HG03354 (cell line): ENCODE measurements at regions not wholly inside any gene's neighbourhood (a gene's known extent, or its start where the extent isn't known, plus 50 kb on each side); places are given as distances from the start of the nearest gene placed in this dataset.

Experiments
- ATAC-seq: cut with Tn5 transposase; IDR thresholded peaks from one replicate; pipeline ENCODE4 v1.9.1; 2021; ENCODE audit warnings: mild to moderate bottlenecking; ENCODE audit not compliant: unreplicated experiment, poor library complexity, severe bottlenecking

DNA sequence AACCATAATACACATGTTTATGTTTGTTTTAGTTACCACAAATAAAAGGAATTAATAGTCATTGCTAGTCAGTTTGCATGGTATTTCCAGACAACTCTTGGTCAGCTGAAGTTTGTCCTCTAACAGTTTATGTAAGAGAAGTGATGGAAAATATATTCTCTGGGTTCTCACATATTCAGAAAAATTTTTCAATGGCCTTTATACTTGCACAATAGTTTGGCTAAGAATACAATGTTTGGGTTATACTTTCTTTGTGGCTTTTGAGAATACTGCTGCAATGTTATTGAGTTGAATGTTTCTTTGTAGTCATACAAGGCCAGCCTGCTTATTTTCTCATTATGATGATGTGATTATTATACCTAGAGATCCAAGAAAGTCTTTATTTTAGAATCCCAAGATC is 133.9 kb downstream of the RAP2B start:
- no peak for ATAC-seq

DNA sequence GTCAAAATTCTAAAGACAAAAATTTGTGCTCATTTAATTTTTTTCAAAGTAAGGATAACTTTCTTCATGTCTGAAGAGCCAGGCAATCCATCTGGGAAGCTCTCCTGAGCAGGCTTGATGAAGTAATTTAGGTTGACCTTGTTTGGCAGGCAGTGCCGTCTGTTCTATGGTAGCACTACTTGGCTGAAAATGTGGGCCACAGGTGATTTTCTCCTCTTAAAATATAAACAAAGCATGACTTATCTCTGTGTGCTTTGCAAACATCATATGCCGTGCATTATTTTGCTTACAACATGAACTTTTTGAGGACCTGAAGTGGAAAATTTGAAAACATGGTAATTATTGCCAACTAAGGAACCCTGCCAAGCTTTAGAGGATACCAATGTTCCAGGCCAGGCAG is 143.2 kb downstream of the RAP2B start:
- ATAC-seq: no peak

DNA sequence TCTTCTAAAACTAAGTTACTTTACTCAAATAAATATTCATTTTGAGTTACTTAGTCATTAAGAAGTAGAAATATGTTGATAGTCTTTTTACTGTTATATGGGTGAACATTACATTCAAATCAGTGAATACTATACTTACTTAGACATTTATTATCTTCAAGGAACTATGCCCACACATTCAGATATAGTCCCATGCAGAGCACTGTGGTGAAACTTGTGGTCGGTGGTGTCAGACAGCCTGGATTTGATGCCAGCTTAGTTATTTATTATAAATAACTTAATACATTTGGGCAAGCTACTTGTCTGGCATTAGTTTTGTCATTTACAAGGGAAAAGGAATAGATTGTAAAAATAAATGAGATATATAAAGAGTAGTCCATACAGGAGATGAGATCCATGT is 149.5 kb downstream of the RAP2B start:
- ATAC-seq: no peak

DNA sequence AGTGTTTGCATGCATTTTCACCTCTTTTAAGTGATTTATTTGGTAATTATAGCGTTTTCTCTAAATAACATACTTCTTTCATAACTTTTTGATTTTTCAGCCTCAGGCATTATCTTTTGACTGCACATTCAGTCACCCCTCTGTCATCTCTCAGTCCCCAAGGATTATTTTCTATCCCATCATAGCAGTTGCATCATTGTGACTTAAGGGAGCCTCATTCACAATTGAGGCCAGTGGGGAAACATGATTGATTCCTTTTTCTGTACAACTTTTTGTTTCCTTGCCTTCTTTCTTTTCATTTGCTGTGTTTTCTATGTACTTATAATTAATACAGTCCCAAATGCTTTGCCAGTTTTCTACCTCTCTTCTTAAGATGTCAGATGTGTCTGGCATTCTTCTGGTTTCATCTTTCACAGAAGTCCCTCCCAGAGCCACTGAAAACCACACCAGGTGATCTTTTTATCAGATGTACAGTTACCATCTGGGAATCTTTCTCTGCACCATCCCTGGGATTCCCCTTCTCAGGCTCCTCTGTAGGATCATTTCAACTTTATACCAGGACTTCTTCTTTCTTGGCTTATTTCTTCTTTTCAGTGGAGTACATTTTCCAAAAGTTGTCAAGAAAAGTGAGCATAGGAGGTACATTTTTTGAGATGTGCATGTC is 151.4 kb downstream of the RAP2B start:
- ATAC-seq: no peak

DNA sequence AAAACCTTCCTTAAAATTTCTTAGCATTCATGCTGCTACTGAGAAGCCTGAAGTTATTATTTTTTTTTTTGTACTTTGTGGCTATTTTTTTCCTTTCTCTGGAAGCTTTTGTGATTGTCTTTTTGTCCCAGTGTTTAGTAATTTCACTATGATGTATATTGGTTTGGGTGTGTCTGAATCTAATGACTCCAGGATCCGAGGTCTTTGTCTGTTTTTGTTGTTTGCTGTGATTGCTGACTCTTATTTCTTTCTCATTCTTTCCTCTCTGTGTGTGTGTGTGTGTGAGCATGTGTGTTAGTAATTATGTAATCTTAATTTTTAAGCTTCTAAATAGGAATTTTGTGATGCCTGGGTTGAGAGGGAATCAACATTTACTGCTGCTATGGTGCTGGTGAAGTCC is 152.0 kb downstream of the RAP2B start:
- no peak for ATAC-seq

DNA sequence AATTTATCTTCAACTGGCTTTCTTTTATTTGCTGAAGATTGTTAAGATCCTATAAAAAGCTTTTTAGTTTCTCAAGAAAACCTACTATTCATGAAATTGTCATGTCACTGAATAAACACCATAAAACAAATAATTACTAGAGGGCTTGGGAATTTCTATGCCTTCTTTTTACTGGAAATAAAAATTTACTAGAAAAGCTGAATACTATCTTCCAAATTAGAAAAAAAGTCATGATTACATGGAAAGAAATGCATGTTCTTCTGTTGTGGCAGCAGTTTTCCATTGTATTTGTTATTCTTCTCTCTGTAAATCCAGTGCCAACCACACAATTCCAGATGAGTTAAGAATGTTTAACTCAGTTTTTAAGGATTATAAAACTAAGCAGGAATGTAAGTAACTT is 153.8 kb downstream of the RAP2B start:
- ATAC-seq: no peak

DNA sequence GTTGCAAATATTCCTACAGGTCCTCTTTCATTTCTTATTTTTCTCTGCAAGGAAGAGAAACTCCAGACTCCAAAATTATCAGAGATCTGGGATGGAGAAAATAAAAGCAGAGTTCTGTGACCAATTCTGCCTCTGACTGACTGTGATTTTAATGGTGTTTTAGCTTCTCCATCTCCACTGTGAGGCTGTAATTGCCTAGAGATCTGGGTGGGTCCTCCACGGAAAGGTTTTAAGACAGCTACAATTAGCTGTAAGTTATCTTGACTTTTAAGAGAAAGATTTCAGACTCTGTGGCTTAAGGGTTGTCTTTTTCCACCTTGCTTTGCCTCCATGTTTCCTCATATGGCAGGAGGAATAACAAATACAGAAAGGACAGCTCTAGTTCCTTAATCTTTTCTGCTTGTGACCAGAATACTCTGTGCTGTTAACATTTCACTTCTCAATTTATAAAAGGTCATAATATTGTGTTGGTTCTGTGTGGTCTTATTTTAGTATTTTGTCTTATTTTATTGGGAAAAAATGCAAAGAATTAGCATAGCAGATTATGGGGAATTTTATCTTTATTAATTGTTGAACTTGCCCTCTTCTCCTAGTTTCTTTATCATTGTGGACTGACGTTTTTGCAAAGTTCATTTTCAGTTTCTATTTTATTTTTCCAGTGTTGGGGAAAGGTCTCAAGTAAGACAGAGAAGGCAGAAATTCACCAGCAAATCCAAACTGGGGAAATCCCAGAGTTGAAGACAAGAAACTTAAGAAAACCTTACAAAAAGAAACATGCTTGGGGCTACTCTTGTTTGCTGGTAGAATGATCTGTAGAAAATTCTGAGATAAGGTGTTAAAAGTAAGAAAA is 157.9 kb downstream of the RAP2B start:
- no peak for ATAC-seq

DNA sequence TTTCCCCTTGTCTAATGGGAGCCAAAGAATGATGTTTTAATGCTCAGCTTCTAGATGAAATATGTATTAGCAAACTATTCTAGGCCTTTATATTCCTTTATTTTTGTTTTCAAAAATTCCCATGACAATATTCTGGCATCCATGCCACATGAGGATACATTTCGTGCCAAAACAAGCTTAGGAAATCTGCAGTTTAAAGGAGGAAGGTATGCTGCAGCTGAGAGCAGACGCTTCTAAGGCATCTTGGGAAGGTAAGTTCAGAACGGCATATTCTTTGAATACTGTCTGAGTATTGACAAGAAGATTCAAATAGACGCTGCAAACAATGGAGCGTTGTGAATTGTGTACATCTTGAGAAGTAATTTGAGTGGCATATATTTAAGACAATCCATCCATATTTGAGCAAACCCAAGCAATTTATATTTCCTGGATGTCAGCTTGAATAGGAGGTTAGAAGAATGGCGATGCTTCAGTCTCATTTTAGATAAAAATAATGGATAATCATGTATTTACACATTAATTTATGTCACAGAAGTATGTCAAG is 158.6 kb downstream of the RAP2B start:
- ATAC-seq: no peak

DNA sequence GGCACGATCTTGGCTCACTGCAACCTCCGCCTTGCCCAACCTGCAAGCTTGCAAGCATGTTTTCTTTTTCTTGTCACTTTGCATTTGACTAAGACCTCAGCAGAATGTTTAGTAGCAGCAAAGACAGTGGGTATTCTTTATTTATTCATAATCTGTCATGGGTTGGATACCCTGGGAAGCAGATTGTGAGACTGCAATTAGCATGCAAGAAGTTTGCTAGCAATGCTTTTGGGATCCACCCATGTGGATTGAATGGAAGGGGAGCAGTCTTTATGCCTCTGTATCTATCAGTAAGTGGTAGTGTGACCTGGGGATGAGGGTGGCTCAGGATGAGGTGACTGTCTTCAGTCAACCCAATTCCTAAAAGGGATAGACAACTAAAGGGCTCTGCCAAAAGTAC is 166.7 kb downstream of the RAP2B start:
- ATAC-seq: no peak

DNA sequence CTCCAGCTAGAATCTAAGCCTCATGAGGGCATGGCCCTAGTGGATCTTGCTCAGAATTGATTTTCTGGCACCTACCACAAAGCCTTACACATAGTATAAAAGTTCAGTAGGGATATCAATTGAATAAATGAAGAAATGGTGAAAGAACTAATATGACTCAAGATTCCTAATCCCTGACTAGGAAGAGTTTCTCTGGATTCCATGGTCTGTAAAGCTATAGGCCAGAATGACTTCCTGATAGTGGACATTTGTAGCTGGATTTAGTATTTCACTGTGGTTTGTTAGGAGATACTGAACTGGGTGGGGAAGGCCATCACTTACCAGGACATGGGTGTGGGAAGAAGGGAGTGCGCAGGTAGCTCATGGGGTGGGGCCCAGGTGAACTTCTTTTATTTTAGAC is 168.9 kb downstream of the RAP2B start:
- no peak for ATAC-seq

DNA sequence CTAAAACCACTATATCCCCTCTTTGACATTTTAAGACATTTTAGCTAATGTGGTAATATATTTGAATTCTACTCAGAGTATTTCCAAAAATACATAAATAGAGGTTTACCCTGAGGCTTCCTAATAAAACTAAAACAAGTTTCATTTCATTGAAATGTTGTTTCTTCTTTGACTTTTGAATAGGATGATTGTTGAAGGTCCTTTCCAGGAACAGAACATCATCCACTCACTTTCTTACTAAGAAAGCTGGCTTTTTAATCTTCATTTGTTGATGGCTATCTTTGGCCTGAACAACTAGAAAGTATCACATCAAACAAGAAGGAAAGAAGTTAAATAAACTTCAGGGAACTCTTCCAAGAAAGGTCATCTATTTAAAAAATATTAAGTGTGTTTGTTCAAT is 169.7 kb downstream of the RAP2B start:
- no peak for ATAC-seq

DNA sequence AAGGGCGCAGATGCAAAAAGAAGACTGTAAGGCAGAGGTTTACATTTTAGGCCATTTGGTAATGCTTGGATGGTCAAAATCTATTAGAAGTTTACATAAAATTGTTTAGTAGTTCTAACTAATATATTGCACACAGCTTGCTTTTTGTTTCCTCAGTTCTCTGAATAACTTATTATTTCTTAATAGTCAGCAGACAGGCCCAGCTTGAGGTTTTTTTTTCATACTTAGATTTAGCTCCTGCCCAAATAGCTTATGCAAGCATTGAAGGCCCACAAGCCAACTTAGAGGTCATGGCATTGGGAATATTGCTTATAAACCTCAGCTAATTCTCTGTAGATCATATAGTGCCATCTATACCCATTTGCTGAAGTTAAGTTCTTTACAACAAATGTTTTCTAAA is 172.5 kb downstream of the RAP2B start:
- no peak for ATAC-seq

DNA sequence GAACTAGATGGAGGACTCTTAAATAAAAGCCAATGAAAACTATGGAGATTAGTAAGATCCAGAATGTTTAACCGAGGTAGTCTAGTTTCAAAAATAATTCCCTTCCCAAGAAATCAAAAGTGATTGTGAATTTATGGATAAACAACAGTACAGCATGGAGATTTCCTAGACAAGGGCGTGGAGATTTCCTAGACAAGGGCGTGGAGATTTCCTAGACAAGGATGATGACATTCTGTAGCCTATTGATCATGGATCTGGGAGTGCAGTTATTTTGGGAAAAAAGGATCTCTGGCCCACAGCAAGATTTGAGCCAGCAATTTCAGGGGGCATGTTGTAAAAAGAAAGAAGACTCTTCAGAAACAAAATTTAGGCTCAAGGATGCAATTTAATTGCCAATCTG is 175.3 kb downstream of the RAP2B start:
- ATAC-seq: no peak

DNA sequence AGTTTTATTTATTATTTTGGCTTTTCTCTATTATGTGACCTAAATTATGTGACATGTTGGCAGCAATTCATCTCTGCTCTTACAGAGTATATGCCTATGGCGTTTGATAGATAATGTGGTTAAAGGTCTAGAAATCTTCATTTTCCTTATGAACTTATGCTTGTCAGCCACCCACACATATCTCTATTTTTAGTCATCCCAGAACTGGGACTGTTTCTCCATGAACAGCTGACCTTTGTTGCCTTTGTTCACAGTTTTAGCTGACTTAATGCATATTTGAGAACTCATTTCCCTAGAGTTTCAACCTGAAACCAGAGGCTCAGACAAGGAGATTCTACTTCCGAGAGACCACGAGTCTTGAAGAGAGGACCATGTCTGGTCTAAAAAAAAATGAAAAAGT is 176.5 kb downstream of the RAP2B start:
- ATAC-seq: no peak

DNA sequence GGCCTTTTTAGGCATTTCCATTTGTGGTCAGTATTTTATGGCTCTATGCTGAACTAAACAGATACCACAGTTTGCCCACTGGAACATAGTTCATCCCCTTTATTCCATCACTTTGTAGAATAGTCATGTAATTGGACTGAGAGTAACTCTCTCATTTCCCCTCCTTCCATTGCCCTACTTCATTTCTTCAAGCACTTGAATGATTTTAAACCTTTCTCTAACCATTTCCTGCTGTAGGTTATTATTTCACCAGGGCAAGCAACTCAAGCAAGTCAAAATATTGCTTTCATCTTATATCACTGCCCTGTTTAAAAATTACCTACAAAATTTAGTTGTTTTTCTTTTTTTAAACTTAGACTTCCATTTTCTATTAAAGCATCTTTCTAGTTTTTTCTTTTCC is 177.0 kb downstream of the RAP2B start:
- no peak for ATAC-seq

DNA sequence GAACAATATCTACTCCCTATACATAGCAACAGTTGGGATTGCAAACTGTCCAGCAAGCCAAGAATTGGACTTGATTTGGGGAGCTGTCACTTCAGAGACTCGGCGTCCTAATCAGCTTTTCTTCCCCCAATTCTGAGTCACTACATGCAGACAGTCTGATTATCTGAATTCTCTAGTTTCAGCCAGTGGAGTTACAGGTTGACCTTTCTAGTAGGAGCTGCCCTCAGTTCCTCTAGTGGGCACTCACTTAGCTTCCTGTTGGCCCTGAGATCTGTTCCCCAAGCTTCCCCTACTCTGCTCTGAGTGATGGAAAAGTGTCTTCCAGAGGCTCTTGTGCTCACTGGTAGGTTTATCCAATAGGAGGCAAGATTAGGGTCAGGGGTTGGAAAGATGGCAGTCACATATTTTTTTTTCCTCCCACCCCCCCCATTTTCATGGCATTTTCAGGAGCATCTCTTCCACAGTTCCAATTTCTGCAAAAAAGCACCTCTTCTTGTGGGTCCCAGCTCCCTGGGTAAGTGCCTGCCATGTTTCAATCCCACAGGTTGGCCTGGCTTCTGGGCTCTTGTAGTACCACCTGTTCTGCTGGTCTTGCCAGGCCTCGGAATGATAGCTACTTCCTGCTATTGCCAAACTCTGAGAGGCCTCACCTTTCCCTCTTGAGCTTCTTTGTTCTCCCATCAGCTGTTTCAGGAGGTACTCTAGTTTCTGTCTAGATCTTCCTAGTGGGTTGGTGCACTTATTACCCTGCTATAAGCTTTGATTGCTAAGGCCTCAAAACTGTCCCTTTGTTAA is 182.2 kb downstream of the RAP2B start:
- ATAC-seq: no peak

DNA sequence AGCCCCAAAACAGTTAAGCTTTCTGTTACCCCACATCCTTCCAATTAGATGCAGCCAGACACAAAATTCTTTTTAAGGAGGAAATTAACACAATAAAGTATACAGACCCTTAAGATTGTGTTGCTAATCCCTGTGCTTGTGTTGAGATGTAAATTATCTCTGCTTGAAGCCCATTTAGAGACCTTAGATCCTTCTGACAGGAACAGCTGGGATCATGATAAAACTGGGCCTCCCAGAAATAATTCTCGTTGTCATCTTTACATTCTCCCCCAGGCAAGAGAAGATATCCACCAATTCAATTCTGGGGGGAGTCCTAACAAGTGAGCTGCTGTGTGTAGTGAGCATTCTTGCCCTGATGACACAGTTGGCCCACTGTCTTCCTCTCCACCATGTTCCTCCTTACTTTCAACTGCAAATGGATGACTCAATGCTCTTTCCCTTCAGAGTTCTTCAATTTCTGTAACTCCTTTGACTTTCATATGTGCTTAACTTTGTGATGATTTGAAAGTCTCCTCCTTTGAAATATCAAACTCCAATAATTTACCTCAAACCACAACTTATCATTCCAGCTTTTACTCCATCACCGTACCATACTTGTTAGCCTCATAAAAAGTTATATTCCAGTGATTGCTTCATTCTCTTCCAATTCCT is 186.6 kb downstream of the RAP2B start:
- ATAC-seq: no peak

DNA sequence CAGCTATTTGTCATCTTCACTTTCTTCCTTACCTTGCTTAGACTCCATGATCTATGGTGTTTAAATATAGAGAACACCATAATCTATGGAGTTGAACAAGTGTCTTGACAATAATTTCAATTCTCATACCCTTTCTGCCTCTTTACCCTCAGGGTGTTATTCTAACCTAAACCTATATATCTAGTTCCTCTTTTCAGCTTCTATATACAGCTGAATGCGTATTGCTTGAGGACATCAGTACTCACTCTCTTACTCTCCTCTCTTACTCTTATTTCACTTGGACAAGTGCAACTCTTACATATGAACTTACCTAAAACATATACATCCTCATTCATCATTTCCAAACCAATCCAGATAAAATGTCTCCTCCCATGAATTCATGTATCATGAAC is 187.1 kb downstream of the RAP2B start:
- ATAC-seq: peak; percentile 80

DNA sequence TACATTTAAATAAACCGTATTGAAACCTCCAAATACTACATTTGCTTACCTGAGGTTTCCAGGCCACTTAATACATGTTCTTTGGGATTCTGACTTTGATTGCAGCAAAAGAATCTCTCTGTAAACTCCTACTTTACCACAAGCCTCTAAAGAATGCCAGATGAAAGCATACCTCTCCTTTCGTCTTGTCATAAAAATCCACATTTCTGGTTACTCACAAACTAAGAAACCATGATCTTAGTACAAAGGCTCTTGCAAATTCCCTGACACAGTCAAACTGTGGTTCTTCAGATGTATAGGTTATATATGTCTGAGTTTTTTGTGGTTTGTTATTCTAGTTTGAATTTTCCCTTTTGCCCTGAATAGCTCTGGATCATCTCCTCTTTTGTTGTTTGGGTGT is 188.4 kb downstream of the RAP2B start:
- ATAC-seq: no peak

DNA sequence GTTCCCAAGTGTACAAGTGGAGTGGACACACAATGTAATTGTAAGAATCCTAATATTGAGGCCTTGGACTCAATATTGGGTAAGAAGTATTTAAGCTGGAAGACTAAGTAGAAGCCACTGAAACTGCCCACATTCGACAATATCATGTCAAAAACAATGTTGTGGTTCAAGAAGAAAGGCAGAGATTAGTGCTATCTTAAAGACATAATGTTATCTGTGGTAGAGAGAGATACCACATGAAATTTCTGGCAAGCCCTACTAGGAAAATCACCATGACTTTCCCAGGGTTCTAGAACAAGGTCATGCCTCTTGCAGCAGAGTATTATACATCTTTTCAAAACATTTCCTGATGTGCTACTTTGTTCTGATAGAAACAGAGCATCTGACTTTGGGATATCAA is 192.6 kb downstream of the RAP2B start:
- ATAC-seq: no peak
